H1 (cell line): ENCODE measurements at regions not wholly inside any gene's neighbourhood (a gene's known extent, or its start where the extent isn't known, plus 50 kb on each side); places are given as distances from the start of the nearest gene placed in this dataset.

Experiments used
- CTCF ChIA-PET: fragments of 300-600 bp; sonication (Branson Sonifier 250); formaldehyde crosslinking; loops from one replicate; lab custom pipeline; 2021; ENCODE audit not compliant: partially characterized antibody; lab: Charles Lee
- POLR2A ChIA-PET: fragments of 300-600 bp; sonication (Branson Sonifier 250); formaldehyde crosslinking; loops from one replicate; lab custom pipeline; 2021; ENCODE audit warnings: inconsistent platforms; ENCODE audit not compliant: partially characterized antibody; lab: Charles Lee
- DNase-seq, 2 experiments: peaks; one replicate each; pipeline versions ENCODE4 v3.0.0 to v3.0.0-alpha.2; 2010 to 2022; ENCODE audit warnings: low spot score in 2 of 2, low read depth in 1 of 2, mixed read lengths in 1 of 2
- FAIRE-seq: peaks from 2 replicates; lab custom pipeline; 2011; peaks lifted over from hg19 to GRCh38; lab: Jason Lieb, UNC
- H2AFZ ChIP-seq: 2 replicates; pipeline ENCODE4 v1.8.1; 2012; ENCODE audit warnings: low read length, inconsistent platforms
- H2AK5ac ChIP-seq: 2 replicates; pipeline ENCODE4 v1.6.1; 2013; ENCODE audit warnings: low read depth, low read length
- H2BK120ac ChIP-seq: replicated peaks from 2 replicates; pipeline ENCODE3; 2013; ENCODE audit warnings: low read depth, low read length, inconsistent platforms
- H2BK12ac ChIP-seq: 2 replicates; pipeline ENCODE4 v1.6.1; 2013; ENCODE audit warnings: low read depth, low read length
- H2BK15ac ChIP-seq: 2 replicates; pipeline ENCODE4 v1.6.1; 2013; ENCODE audit warnings: low read length
- H2BK20ac ChIP-seq: 2 replicates; pipeline ENCODE4 v1.6.1; 2013; ENCODE audit warnings: low read length
- H2BK5ac ChIP-seq: 2 replicates; pipeline ENCODE4 v1.6.1; 2013; ENCODE audit warnings: low read depth, low read length
- H3K14ac ChIP-seq: 2 replicates; pipeline ENCODE4 v1.6.1; 2013; ENCODE audit warnings: inconsistent platforms; ENCODE audit not compliant: insufficient read length
- H3K18ac ChIP-seq: 2 replicates; pipeline ENCODE4 v1.6.1; 2013; ENCODE audit warnings: low read length; ENCODE audit errors: extremely low read depth
- H3K23ac ChIP-seq: 2 replicates; pipeline ENCODE4 v1.6.1; 2013; ENCODE audit warnings: inconsistent platforms; ENCODE audit not compliant: insufficient read length
- H3K23me2 ChIP-seq: 2 replicates; pipeline ENCODE4 v1.6.1; 2013; ENCODE audit warnings: low read depth, low read length
- H3K27ac ChIP-seq: 2 replicates; pipeline ENCODE4 v1.6.1; 2011; ENCODE audit warnings: low read depth, low read length, inconsistent platforms
- H3K27me3 ChIP-seq, 4 experiments: replicated peaks in 1 of 4; 1 replicate in 1 of 4; 2 replicates in 3 of 4; pipeline versions ENCODE4 v1.6.1 to v1.8.1; 2011 to 2013; ENCODE audit warnings: low read length in 3 of 4, mild to moderate bottlenecking in 3 of 4, inconsistent platforms in 2 of 4, mixed read lengths in 2 of 4, moderate library complexity in 1 of 4; ENCODE audit not compliant: control insufficient read depth in 3 of 4, insufficient read depth in 3 of 4; ENCODE audit errors: extremely low read depth in 1 of 4
- H3K36me3 ChIP-seq, 4 experiments: 2 replicates each; pipeline versions ENCODE4 v1.6.1 to v1.8.1; 2011 to 2013; ENCODE audit warnings: mild to moderate bottlenecking in 4 of 4, low read length in 3 of 4, moderate library complexity in 2 of 4, control low read depth in 1 of 4, inconsistent platforms in 1 of 4; ENCODE audit not compliant: insufficient read depth in 4 of 4, control insufficient read depth in 2 of 4
- H3K4ac ChIP-seq: replicated peaks from 2 replicates; pipeline ENCODE3; 2013; ENCODE audit warnings: low read length, low read depth, mixed read lengths, inconsistent platforms; ENCODE audit not compliant: insufficient read length
- H3K4me1 ChIP-seq, 4 experiments: replicated peaks in 1 of 4; 1 replicate in 1 of 4; 2 replicates in 3 of 4; pipeline versions ENCODE4 v1.6.1 to v1.8.1; 2011 to 2013; ENCODE audit warnings: low read length in 3 of 4, inconsistent platforms in 2 of 4, mixed read lengths in 1 of 4; ENCODE audit not compliant: insufficient read depth in 4 of 4, control insufficient read depth in 3 of 4
- H3K4me2 ChIP-seq, 2 experiments: 2 replicates each; pipeline versions ENCODE4 v1.6.1 to v1.8.1; 2011 to 2013; ENCODE audit warnings: low read depth in 2 of 2, low read length in 2 of 2, control low read depth in 1 of 2, inconsistent platforms in 1 of 2, mild to moderate bottlenecking in 1 of 2; ENCODE audit not compliant: insufficient read depth in 1 of 2
- H3K4me3 ChIP-seq, 4 experiments: fragments of 200-600, 300-600 bp in 1 of 4; sonication (generic), shearing (Covaris generic), sonication (Bioruptor Twin) in 1 of 4; 2 replicates each; pipeline versions ENCODE4 v1.5.1 to v1.8.1; 2011 to 2016; ENCODE audit warnings: low read length in 4 of 4, low read depth in 3 of 4, control low read depth in 2 of 4, inconsistent platforms in 2 of 4, mild to moderate bottlenecking in 2 of 4, mixed read lengths in 1 of 4, moderate library complexity in 1 of 4; ENCODE audit not compliant: insufficient read depth in 2 of 4; ENCODE audit errors: extremely low read depth in 1 of 4
- H3K56ac ChIP-seq: replicated peaks from 2 replicates; pipeline ENCODE3; 2013; ENCODE audit warnings: low read depth, mild to moderate bottlenecking, mixed read lengths, low read length, inconsistent platforms; ENCODE audit not compliant: insufficient read length
- H3K79me1 ChIP-seq: 2 replicates; pipeline ENCODE4 v1.6.1; 2013; ENCODE audit warnings: low read depth, low read length, control low read depth
- H3K79me2 ChIP-seq, 2 experiments: 2 replicates each; pipeline versions ENCODE4 v1.6.1 to v1.8.1; 2012 to 2013; ENCODE audit warnings: low read length in 2 of 2, mild to moderate bottlenecking in 2 of 2, inconsistent platforms in 1 of 2; ENCODE audit not compliant: insufficient read depth in 2 of 2, control insufficient read depth in 1 of 2
- H3K9ac ChIP-seq, 4 experiments: replicated peaks in 1 of 4; 1 replicate in 1 of 4; 2 replicates in 3 of 4; pipeline versions ENCODE4 v1.6.1 to v1.8.1; 2011 to 2013; ENCODE audit warnings: low read depth in 3 of 4, low read length in 3 of 4, control low read depth in 2 of 4, mild to moderate bottlenecking in 2 of 4, moderate library complexity in 2 of 4, inconsistent platforms in 1 of 4; ENCODE audit errors: extremely low read depth in 1 of 4
- H3K9me3 ChIP-seq, 2 experiments: 2 replicates each; pipeline versions ENCODE4 v1.6.1 to v1.8.1; 2012 to 2013; ENCODE audit warnings: mild to moderate bottlenecking in 2 of 2, moderate library complexity in 2 of 2, control low read depth in 1 of 2, inconsistent platforms in 1 of 2, low read depth in 1 of 2, low read length in 1 of 2, mixed read lengths in 1 of 2; ENCODE audit not compliant: insufficient read depth in 2 of 2
- H4K20me1 ChIP-seq, 2 experiments: replicated peaks in 1 of 2; 2 replicates each; pipeline versions ENCODE3 to v1.8.1; 2011 to 2013; ENCODE audit warnings: inconsistent platforms in 2 of 2, low read length in 2 of 2, mild to moderate bottlenecking in 1 of 2; ENCODE audit not compliant: insufficient read depth in 2 of 2, control insufficient read depth in 1 of 2
- H4K5ac ChIP-seq: 2 replicates; pipeline ENCODE4 v1.6.1; 2013; ENCODE audit warnings: low read length, low read depth, mixed read lengths, inconsistent platforms; ENCODE audit not compliant: insufficient read length
- H4K8ac ChIP-seq: 2 replicates; pipeline ENCODE4 v1.8.0; 2013; ENCODE audit warnings: mild to moderate bottlenecking, moderate library complexity, low read length, inconsistent platforms; ENCODE audit not compliant: insufficient read depth; ENCODE audit errors: extremely low read depth
- H4K91ac ChIP-seq: replicated peaks from 2 replicates; pipeline ENCODE3; 2013; ENCODE audit warnings: low read length, mixed read lengths, inconsistent platforms; ENCODE audit not compliant: insufficient read length
- BACH1 ChIP-seq: IDR thresholded peaks from 2 replicates; pipeline ENCODE4 v1.6.1; 2012; ENCODE audit warnings: low read length, improper control_type of control experiment
- CBX8 ChIP-seq: fragments of 300-800, 300-1000 bp; sonication (generic); IDR thresholded peaks from 2 replicates; pipeline ENCODE4 v1.7.1; 2016; ENCODE audit warnings: low read depth, low read length, borderline replicate concordance
- CEBPB ChIP-seq: IDR thresholded peaks from 2 replicates; pipeline ENCODE4 v1.6.1; 2012; ENCODE audit warnings: low read depth, low read length
- EZH2 ChIP-seq: fragments of 200-600 bp; sonication (generic); IDR thresholded peaks from 2 replicates; pipeline ENCODE4 v1.7.1; 2012; ENCODE audit warnings: low read depth, mild to moderate bottlenecking, moderate library complexity, low read length, inconsistent platforms; ENCODE audit not compliant: severe bottlenecking
- MAFK ChIP-seq: IDR thresholded peaks from 2 replicates; pipeline ENCODE4 v1.6.1; 2012; ENCODE audit warnings: low read depth, mild to moderate bottlenecking, improper control_type of control experiment, low read length
- POLR2A ChIP-seq, 2 experiments: IDR thresholded peaks; 1 replicate in 1 of 2; 2 replicates in 1 of 2; pipeline ENCODE4 v1.6.1; 2011; ENCODE audit warnings: low read depth in 2 of 2, low read length in 2 of 2, mild to moderate bottlenecking in 2 of 2; ENCODE audit errors: control extremely low read depth in 1 of 2
- POLR2AphosphoS5 ChIP-seq: IDR thresholded peaks from 2 replicates; pipeline ENCODE4 v1.6.1; 2011; ENCODE audit warnings: low read depth, low read length
- RAD21 ChIP-seq, 2 experiments: IDR thresholded peaks in 1 of 2; conservative IDR thresholded peaks in 1 of 2; 2 replicates each; pipeline ENCODE4 v1.6.1; 2011; ENCODE audit warnings: low read depth in 2 of 2, low read length in 2 of 2, improper control_type of control experiment in 1 of 2, inconsistent platforms in 1 of 2, mild to moderate bottlenecking in 1 of 2, moderate library complexity in 1 of 2
- RNF2 ChIP-seq: fragments of 200-900, 300-1000 bp; sonication (generic); IDR thresholded peaks from 2 replicates; pipeline ENCODE4 v1.7.1; 2016; ENCODE audit warnings: borderline replicate concordance, low read depth, mild to moderate bottlenecking, antibody characterized with exemption, low read length; ENCODE audit not compliant: poor library complexity, severe bottlenecking; ENCODE audit errors: missing control alignments
- RXRA ChIP-seq: IDR thresholded peaks from 2 replicates; pipeline ENCODE4 v1.6.1; 2011; ENCODE audit warnings: low read depth, mild to moderate bottlenecking, low read length, moderate library complexity; ENCODE audit not compliant: insufficient read depth
- SIRT6 ChIP-seq: IDR thresholded peaks from one replicate; pipeline ENCODE4 v1.7.1; 2012; ENCODE audit warnings: low read length, inconsistent platforms
- SP1 ChIP-seq: IDR thresholded peaks from 2 replicates; pipeline ENCODE4 v1.6.1; 2011; ENCODE audit warnings: low read depth, low read length
- SP2 ChIP-seq: IDR thresholded peaks from 2 replicates; pipeline ENCODE4 v1.6.1; 2012; ENCODE audit warnings: mild to moderate bottlenecking, low read length, inconsistent platforms
- SRF ChIP-seq: IDR thresholded peaks from 2 replicates; pipeline ENCODE4 v1.6.1; 2011; ENCODE audit warnings: mild to moderate bottlenecking, low read depth, low read length, moderate library complexity
- TAF7 ChIP-seq: optimal IDR thresholded peaks from 2 replicates; pipeline ENCODE3; 2011; ENCODE audit warnings: low read depth, mild to moderate bottlenecking, inconsistent platforms, low read length, moderate library complexity, borderline replicate concordance
- TEAD4 ChIP-seq: IDR thresholded peaks from 2 replicates; pipeline ENCODE4 v1.6.1; 2012; ENCODE audit warnings: low read depth, low read length, inconsistent platforms, mixed read lengths
- WGBS, 2 experiments: shearing (Covaris generic) in 1 of 2; methylation state at CpG; one replicate each; pipeline versions ENCODE4 v1.1.6 to v1.1.7; 2013 to 2015; ENCODE audit warnings: low lambda C conversion rate in 2 of 2, mixed read lengths in 2 of 2, inconsistent platforms in 1 of 2, low coverage in 1 of 2, missing lambda C conversion rate in 1 of 2; ENCODE audit not compliant: insufficient replicate concordance in 2 of 2, insufficient coverage in 1 of 2, insufficient read length in 1 of 2; ENCODE audit errors: extremely low coverage in 1 of 2, missing lambda C conversion rate in 1 of 2; 5-methylcytosine and 5-hydroxymethylcytosine counted together

- no peaks in the 10 kb centered on the region for H3K23me2 ChIP-seq
- H3K14ac ChIP-seq: no peak overlapping the region
- H2BK120ac ChIP-seq: no peak overlapping the region
- H3K27ac ChIP-seq: no peak overlapping the region
- no peaks in the 10 kb centered on the region; a peak in 1 of 4 replicates for H3K9me3 ChIP-seq
- no peak overlapping the region for H2BK12ac ChIP-seq
- H3K56ac ChIP-seq: no peak overlapping the region
- no peaks in the 10 kb centered on the region for H3K36me3 ChIP-seq
- H3K4ac ChIP-seq: no peak overlapping the region
- FAIRE-seq (no peak), DNase-seq (no peak)
- no peak overlapping the region for H3K4me3 ChIP-seq
- no peak overlapping the region for H3K18ac ChIP-seq
- H3K23ac ChIP-seq: no peak overlapping the region
- H2BK5ac ChIP-seq: no peak overlapping the region
- H2BK20ac ChIP-seq: no peak overlapping the region
- H4K5ac ChIP-seq: no peak overlapping the region
- WGBS, 2 experiments: 98% methylated on average over 2 of the region's 2 CpGs; no CpG with 5 or more reads in 1 of the 2 experiments
- ChIA-PET POLR2A (no interaction called here), CTCF (no interaction called here)
- H3K79me1 ChIP-seq: no peaks in the 10 kb centered on the region
- H2AFZ ChIP-seq: no peak overlapping the region
- H3K4me1 ChIP-seq: no peaks in the 10 kb centered on the region
- no peak overlapping the region for H3K4me2 ChIP-seq
- no peak overlapping the region for H4K91ac ChIP-seq
- no peak overlapping the region for H4K8ac ChIP-seq
- H3K27me3 ChIP-seq: no peaks in the 10 kb centered on the region
- H2BK15ac ChIP-seq: no peak overlapping the region
- H2AK5ac ChIP-seq: no peak overlapping the region
- H3K79me2 ChIP-seq: no peaks in the 10 kb centered on the region
- no peaks in the 10 kb centered on the region for H4K20me1 ChIP-seq
- H3K9ac ChIP-seq: no peak overlapping the region
- TF ChIP-seq RAD21 (IDR thresholded peaks at IDR 0.05 in 1 of 2, conservative IDR thresholded peaks at IDR 0.05 in 1 of 2; ENCODE audit: low read depth in 2 of 2, low read length in 2 of 2) (no peak), EZH2 (no peak), MAFK (no peak), RXRA (no peak), POLR2A (IDR thresholded peaks at IDR 0.05; ENCODE audit: control extremely low read depth in 1 of 2, low read depth in 2 of 2, low read length in 2 of 2) (no peak), SP1 (no peak), RNF2 (no peak), SIRT6 (no peak), TAF7 (no peak), CEBPB (no peak), BACH1 (no peak), POLR2AphosphoS5 (no peak), SRF (no peak), CBX8 (no peak), TEAD4 (no peak), SP2 (no peak)
Observed at GRCh38 chr18:44309185-44309584, 371.5 kb upstream of the SETBP1 start.
